Panc1 (cell line): ENCODE measurements at regions not wholly inside any gene's neighbourhood (a gene's known extent, or its start where the extent isn't known, plus 50 kb on each side); places are given as distances from the start of the nearest gene placed in this dataset.

Experiments used
- ATAC-seq: fragments of 200-7000 bp; cut with Tn5 transposase; 2 replicates; pipeline ENCODE4 v1.9.1; 2020; ENCODE audit warnings: mild to moderate bottlenecking, moderate library complexity
- BruUV-seq: library from RNA; stranded (reverse); fragments of 400-500 nt; replicated peaks from 2 replicates; lab custom pipeline; 2021; lab: Mats Ljungman, UMichigan
- CTCF ChIA-PET: fragments of 300-600 bp; sonication (Branson Sonifier 250); formaldehyde crosslinking; loops from one replicate; lab custom pipeline; 2022; ENCODE audit warnings: antibody characterized with exemption; lab: Charles Lee
- POLR2A ChIA-PET: fragments of 300-600 bp; sonication (Branson Sonifier 250); formaldehyde crosslinking; loops from one replicate; lab custom pipeline; 2022; ENCODE audit warnings: antibody characterized with exemption; lab: Charles Lee
- DNase-seq: peaks from one replicate; pipeline ENCODE4 v3.0.0-alpha.2; 2010; ENCODE audit warnings: low read depth, low spot score
- H3K27ac ChIP-seq: 2 replicates; pipeline ENCODE4 v1.5.1; 2011; ENCODE audit warnings: mild to moderate bottlenecking, low read length, inconsistent platforms
- H3K27me3 ChIP-seq: fragments of 200-500 bp; sonication (Bioruptor generic); 2 replicates; pipeline ENCODE4 v1.6.0; 2014; ENCODE audit warnings: low read length, inconsistent platforms; ENCODE audit not compliant: control insufficient read depth, insufficient read depth
- H3K36me3 ChIP-seq: fragments of 200-500 bp; sonication (Bioruptor generic); 2 replicates; pipeline ENCODE4 v1.5.1; 2014; ENCODE audit warnings: inconsistent platforms, mild to moderate bottlenecking, low read length, moderate library complexity; ENCODE audit not compliant: control insufficient read depth, insufficient read depth
- H3K4me1 ChIP-seq: 2 replicates; pipeline ENCODE4 v1.5.1; 2011; ENCODE audit warnings: inconsistent platforms, mild to moderate bottlenecking, low read length, moderate library complexity; ENCODE audit not compliant: control insufficient read depth, insufficient read depth
- H3K4me3 ChIP-seq, 2 experiments: 2 replicates each; pipeline ENCODE4 v1.5.1; 2011 to 2012; ENCODE audit warnings: low read depth in 2 of 2, low read length in 2 of 2, mild to moderate bottlenecking in 2 of 2, inconsistent platforms in 1 of 2, moderate library complexity in 1 of 2
- H3K9me3 ChIP-seq: fragments of 200-500 bp; sonication (Bioruptor generic); 2 replicates; pipeline ENCODE4 v1.5.1; 2014; ENCODE audit warnings: low read depth, mild to moderate bottlenecking, inconsistent platforms, low read length, moderate library complexity; ENCODE audit not compliant: control insufficient read depth, insufficient read depth
- CTCF ChIP-seq: fragments of 450-650 bp; IDR thresholded peaks from 2 replicates; pipeline ENCODE4 v1.5.1; 2017; ENCODE audit warnings: mild to moderate bottlenecking
- POLR2AphosphoS5 ChIP-seq: IDR thresholded peaks from 2 replicates; pipeline ENCODE4 v1.6.1; 2012; ENCODE audit warnings: mild to moderate bottlenecking, low read depth, low read length, moderate library complexity
- REST ChIP-seq, 2 experiments: IDR thresholded peaks; 2 replicates each; pipeline ENCODE4 v1.6.1; 2011 to 2012; ENCODE audit warnings: low read depth in 2 of 2, control low read depth in 1 of 2, low read length in 1 of 2, mild to moderate bottlenecking in 1 of 2, moderate library complexity in 1 of 2; ENCODE audit not compliant: insufficient read depth in 1 of 2
- SIN3A ChIP-seq: IDR thresholded peaks from 2 replicates; pipeline ENCODE4 v1.6.1; 2012; ENCODE audit warnings: low read depth, mild to moderate bottlenecking, low read length, moderate library complexity, borderline replicate concordance; ENCODE audit not compliant: insufficient read depth
- TCF7L2 ChIP-seq: IDR thresholded peaks from 2 replicates; pipeline ENCODE4 v1.6.1; 2011; ENCODE audit warnings: mild to moderate bottlenecking, low read depth, low read length, inconsistent platforms
- in situ Hi-C: cut with HindIII; loops from 2 replicates; pipeline ENCODE4 v1.10.0; 2016; ENCODE audit warnings: low sequenced_read_pairs, low pct_unique_long_range_greater_than_20kb
- intact Hi-C: fragments of 100-400 bp; cut with micrococcal nuclease; formaldehyde crosslinking; loops from one replicate; pipeline ENCODE4 v1.10.0; 2022; ENCODE audit not compliant: unreplicated experiment

GRCh38 chr12:5267603-5268423 lies 164.1 kb upstream of the NTF3 start:
- in situ Hi-C loops (no loop called here), intact Hi-C loops (no loop called here)
- no TSS peak for BruUV-seq
- no peak for DNase-seq
- ATAC-seq: no peak
- POLR2A ChIA-PET: no interaction called here
- CTCF ChIA-PET: interaction anchor here (0.6 kb wide), 1 partner anchor 440 kb away, joined by 3 read pairs; no protein-coding TSS in a partner anchor
- Histone ChIP-seq H3K4me3 (no peak overlapping the region), H3K4me1 (no peaks in the 10 kb centered on the region), H3K9me3 (no peaks in the 10 kb centered on the region), H3K27me3 (no peaks in the 10 kb centered on the region), H3K27ac (no peak overlapping the region), H3K36me3 (no peaks in the 10 kb centered on the region)
- no peak for TF ChIP-seq REST (IDR thresholded peaks at IDR 0.05; ENCODE audit: insufficient read depth in 1 of 2, low read depth in 2 of 2, low read length in 1 of 2)
- TF ChIP-seq TCF7L2: no peak
- no peak for TF ChIP-seq CTCF
- TF ChIP-seq POLR2AphosphoS5: no peak
- TF ChIP-seq SIN3A: no peak

- BruUV-seq: no TSS peak
- no peak for DNase-seq
- H3K4me1 ChIP-seq: no peaks in the 10 kb centered on the region
- TF ChIP-seq SIN3A (no peak), TCF7L2 (no peak), CTCF (no peak)
- intact Hi-C loops (no loop called here), in situ Hi-C loops (no loop called here)
- ChIA-PET POLR2A (no interaction called here), CTCF (interaction anchor here (0.6 kb wide), 1 partner anchor 633 kb away, joined by 3 read pairs; no protein-coding TSS in a partner anchor)
- ATAC-seq: no peak
- no peak overlapping the region for H3K27ac ChIP-seq
- H3K27me3 ChIP-seq: no peaks in the 10 kb centered on the region
- no peak overlapping the region for H3K4me3 ChIP-seq
- H3K9me3 ChIP-seq: no peaks in the 10 kb centered on the region
- H3K36me3 ChIP-seq: no peaks in the 10 kb centered on the region
These were observed 163.3 kb upstream of the NTF3 start for GRCh38 chr12:5268424-5269210.
